Stimulated activated CD4-positive, alpha-beta T cell treated with anti-CD3 and anti-CD28 coated beads, TNF-alpha, amount 100 ng/mL, for 4 hours (primary cell): ENCODE measurements at regions not wholly inside any gene's neighbourhood (a gene's known extent, or its start where the extent isn't known, plus 50 kb on each side); places are given as distances from the start of the nearest gene placed in this dataset.

ENCODE experiments used
- DNase-seq, 3 experiments: peaks; one replicate each; pipeline ENCODE4 v3.0.0-alpha.2; 2020; ENCODE audit warnings: low read depth in 3 of 3

DNA sequence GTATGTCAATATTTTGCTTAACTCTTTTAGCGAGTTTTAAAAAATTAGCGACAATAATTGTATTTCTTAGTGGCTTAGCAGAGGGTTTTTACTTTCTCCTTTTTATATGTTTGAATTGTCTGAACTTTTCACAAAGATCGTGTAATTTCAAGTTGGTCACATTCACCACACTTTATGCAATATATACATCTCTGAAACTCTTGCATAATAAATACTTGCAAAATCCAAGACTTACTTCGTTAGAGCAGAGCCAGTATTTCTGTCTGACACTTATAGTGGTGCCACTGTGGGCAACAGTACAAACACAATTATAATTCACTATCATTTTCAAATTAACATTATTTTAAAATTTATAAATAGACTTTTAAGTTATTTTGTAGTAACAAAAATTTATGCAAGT lies 62.0 kb downstream of the SUCNR1 start:
- no peak for DNase-seq

DNA sequence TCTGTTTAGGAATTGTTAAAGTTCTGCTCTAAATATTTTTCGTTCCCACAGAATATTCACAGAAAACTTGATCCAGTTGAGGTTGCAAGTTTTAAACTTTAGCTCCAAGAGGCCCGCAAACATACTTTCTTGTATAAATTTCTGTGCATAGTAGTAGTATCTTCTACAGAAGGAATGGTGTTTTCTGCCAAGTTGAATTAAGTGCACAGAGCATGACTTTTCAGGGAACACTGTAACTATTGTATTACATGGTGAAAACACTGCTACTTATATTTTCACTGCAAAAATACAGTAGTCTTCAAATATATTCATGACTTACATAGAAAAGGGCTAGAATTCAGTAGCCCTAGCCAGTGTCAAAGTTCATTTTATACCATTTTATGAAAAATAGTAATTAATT lies 67.0 kb downstream of the SUCNR1 start:
- no peak for DNase-seq

DNA sequence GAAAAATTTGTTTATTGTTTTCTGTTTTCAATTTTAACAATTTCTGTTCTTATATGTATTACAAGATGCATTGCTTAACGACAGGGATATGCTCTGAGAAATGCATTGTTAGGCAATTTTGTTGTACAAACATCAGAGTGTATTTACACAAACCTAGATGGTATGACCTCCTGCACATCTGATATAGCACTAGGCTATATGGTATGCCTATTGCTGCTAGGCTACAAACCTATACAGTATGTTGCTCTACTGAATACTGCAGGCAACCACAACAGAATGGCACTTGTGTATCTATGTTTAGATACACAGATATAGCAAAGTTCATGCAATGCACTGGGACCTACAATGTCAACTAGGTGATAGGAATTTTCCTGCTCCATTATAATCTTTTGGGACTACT lies 70.1 kb downstream of the SUCNR1 start:
- DNase-seq: no peak

DNA sequence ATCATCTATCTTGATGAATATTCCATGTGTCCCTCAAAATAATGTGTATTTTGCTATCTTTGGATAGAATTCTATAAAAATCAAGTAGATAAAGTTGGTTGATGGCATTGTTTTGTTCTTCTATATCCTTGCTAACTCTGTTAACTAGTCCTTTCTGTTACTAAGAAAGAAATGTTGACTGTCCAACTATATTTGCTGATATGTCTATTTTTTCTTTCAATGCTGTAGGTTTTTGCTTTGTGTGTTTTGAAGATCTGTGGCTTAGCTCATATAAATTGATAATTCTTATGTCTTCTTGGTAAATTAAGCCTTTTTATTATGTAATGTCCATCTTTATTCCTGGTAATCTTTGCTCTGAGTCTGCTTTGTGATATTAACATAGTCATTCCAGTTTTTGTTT lies 70.9 kb downstream of the SUCNR1 start:
- DNase-seq: no peak

DNA sequence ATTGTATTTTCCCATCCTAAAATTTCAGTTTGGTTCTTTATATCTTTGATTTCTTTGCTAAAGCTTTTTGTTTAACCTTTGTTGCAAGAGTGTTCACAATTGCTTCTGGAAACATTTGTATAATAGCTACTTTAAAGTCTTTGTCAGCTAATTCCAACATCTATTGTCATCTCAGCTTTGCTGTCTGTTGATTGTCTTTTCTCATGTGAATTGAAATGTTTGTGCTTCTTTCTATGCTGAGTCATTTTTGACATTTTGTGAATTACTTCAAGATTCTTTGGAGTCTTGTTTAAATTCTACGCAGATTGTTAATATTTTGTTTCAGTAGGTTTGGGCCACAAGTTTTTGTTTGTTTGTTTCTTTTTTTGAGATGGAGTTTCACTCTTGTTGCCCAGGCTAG lies 73.2 kb downstream of the SUCNR1 start:
- no peak for DNase-seq

DNA sequence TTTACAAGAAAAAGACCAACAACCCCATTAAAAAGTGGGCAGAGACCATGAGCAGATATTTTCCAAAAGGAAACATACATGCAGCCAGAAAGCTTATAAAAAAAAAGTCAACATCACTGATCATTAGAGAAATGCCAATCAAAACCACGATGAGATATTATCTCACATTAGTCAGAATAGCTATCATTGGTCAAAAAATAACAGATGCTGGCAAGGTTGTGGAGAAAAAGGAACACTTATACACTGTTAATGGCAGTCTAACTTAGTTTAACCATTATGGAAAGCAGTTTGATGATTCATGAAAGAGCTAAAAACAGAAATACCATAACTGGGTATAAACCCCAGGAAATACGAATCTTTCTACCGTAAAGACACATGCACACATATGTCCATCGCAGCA lies 76.3 kb downstream of the SUCNR1 start:
- DNase-seq: no peak

DNA sequence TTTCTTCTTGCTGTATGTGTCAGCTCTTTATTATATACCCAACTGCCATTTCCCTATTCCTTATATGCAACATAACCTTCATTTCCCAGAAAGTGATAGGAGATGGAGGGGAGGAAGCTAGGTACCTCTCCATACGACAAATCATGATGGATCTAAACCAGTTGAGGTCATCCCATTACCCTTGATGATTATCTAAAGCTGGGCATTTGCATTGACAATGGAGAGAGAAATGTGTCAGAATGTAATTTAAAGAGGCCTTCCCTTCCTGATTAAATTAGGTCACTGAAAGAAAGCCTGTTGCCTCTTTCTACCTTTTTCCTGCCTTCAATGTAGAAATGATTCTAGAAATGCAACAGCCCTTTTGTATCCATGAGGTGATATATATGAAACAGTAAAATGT lies 81.9 kb downstream of the SUCNR1 start:
- no peak for DNase-seq

DNA sequence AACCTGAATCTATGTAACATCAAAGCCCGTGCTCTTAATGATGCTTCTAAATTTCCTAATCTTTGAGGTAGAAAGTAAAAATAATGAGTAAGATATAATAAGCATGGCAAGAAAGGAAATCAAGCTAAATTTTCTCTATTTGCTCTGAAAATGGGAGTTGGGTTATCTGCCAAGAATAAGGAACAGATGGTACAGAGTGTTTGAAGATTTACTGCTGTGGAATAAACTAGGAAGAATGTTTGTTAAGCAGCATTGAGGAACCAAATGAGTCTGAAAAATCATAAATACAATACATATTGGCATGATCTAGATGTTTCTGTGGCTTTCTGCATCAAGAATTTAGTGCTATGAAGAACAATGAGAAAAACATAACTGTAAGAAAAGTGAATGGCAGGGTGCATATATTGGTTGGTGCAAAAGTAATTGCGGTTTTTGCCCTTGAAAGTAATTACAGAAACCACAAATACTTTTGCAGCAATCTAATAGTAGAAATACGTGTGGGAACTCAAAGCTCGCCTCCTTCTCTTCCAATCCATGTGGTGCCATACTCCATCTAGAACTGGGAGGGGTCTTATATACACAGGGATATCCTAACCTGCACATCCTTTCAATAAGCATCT lies 87.6 kb downstream of the SUCNR1 start:
- DNase-seq: no peak

DNA sequence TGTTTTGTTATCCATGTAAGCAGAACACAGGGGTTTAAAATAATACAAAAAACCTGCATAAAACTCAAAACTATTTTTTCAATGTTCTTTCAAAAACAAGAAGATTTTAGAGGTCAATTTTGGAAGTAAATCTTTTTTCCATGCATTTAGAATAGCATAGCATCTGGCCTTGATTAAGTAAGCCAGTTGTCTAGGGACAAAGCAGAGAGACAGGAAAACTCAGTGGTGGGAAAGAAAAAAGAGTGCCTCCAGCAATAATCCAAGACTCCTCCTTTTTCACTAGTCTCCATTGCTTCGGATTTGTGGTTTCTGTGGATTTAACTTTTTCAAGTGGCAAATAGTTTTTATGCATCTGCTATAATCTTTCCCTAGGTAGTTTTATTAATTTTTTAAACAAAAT lies 88.9 kb downstream of the SUCNR1 start:
- DNase-seq: no peak

DNA sequence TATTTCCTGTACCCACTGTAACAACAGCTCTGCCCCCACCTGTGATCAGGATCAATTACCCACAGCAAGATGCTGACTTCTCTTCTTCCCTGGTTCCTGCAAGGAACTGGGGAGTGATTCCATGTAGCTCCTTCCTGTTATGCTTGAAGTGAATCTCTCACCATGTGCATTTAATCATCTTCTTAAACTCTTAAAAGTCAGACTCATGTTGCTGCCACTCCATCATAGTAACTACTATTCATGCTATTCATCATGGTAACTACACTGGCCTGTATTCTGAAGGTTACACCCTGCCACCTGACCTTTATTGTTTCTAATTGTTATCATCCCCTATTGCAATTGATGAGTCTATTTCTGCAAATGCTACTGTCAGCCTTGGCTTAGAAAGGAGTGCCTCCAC lies 89.5 kb downstream of the SUCNR1 start:
- DNase-seq: no peak

DNA sequence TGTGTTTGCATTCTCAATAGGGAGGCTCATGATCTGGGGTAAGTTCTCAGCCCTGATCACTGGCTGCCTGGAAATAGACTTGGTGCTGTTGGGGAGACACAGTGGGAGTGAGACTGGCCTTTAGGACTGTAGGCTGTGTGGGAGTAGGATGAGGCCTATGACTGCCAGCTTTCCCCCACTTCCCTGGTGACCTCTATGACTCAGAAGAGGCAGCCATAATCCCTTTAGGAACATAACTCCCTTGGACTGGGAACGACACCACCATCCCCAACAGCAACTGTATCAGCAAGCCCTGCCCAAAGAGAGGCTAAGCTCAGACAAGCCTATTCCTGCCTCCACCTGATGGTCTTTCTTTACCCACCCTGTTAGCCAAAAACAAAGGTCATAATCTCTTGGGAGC lies 91.3 kb downstream of the SUCNR1 start:
- no peak for DNase-seq

DNA sequence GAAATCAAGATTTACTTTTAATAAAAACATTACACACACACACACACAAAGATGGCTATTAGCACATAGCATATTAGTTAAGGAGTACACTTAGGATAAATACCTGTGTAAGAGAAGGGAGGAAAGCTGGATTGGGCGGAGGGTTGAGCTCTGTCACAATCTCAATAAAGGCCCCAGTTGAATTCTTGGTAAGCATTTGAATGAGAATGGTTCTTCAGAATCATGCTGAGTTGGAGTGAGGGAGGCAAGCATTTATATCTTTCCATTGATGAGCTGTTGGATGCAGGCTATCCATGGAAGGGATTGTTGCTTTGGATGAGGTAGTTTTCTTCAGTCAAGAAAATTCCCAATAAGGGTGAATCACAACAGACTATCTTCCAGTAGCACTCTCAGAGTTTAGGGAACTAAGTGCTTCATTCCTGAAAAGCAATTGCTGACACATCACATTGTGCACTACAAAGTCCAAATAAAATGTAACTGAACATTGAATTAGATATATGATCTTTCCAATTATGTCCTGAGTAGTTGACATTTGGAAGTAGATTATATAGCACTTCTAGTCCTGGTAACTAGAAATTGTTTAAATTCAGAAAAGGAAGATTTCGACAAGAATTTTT lies 95.7 kb downstream of the SUCNR1 start:
- no peak for DNase-seq

DNA sequence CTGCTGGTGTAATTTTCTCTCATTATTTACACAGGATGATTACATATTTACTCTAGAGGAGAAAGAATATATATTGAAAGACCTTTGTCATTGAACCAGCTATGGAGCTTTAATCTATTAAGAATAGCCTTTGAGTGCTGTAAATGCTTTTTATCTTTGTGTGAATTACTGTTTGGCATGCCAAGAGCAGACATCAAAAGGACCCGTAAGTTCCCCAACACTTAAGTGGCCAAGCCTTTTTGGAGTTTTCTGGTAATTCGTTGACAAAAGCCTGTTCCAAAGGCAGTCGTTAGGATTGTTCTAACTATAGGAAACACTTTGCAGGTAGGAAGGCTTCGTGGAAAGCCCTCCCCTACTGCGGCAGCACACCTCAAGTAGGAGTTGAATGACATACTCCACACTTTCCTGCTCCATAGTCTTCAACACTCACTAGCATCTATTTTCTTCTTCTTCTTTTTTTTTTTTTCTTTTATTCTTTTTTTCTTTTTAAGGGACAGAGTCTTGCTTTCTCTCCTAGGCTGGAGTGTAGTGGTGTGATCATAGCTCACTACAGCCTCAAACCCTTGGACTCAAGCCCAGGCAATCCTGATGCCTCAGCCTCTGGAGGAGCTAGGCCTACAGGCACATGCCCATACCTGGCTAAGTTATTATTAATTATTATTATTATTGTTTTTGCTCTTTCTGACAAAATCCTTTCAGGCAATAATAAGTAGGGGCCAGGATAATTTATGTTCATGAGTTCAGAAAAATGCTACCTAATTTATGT lies 98.6 kb downstream of the SUCNR1 start:
- DNase-seq: no peak

DNA sequence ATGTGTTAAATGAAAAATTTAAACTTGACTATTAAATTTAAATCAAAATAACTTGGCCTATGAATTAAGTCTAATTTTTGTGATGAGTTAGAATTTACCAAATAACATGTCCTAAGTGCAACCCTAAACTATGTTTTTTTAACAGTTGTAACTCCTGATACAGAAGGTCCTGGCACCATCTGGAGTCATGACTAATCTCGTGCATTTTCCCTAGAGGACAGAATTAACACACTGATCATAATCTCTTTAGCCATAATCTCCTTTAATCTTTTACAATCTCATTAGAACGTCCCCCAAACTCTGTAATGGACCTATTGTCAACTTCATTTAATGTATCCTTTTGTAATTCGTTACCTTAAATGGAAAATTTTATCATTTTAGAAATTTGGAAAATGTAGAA lies 100.6 kb downstream of the SUCNR1 start:
- no peak for DNase-seq

DNA sequence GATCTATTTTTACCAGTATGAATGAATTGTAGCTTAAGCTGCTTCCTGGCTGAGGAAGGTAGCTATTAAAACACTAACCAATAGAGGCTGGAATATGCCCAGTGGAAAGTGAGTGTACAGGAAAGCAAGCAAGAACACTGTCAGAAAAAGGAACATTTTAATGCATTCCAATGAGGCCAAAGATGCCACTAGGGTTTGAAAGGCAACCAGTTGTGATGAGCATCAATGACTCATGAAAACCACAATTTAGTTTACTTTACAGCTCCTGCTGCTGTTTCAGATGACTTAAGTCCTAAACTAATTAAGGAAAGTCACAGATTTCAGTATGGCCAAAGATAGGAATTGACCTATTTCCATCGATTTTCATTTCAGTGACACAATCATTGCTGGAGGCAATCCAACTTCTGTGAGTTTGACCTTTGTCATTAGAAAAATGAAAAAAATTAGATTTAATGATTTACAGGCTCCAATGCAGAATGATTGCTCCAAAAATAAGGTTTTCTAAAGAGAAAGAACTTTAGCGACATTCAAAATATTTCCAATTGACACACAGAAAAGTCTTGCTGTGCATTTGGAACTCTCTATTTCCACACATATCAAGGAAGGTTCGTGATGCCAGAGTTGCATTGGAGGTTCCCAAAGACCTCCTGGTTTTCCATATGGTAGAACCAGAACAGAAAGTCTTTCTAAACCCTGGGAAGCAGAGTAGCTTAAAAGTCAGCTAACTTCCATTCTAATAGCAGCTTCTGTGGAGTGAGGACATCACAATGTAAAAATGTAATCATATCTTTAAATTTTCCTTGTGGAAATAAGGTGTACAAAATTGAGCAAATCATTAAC lies 103.0 kb downstream of the SUCNR1 start:
- DNase-seq: no peak

DNA sequence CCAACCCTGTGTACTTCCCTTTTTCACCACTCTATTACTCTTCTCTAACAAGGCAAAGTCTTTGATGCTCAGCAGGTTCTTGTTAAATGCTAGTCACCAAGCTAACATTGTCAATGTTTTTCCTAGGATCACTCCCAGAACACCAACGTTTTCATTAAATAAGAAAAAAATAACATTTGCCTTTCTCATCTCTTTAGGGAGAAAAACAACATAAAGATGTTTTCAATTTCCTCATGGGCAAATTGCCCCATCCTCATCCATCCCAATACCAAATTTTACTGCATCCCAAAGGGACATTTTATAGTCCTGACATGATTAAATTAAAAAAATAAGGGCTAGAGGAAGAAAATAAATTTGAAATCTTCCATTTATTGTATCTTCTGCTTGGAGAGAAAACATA lies 106.5 kb downstream of the SUCNR1 start:
- DNase-seq: no peak

DNA sequence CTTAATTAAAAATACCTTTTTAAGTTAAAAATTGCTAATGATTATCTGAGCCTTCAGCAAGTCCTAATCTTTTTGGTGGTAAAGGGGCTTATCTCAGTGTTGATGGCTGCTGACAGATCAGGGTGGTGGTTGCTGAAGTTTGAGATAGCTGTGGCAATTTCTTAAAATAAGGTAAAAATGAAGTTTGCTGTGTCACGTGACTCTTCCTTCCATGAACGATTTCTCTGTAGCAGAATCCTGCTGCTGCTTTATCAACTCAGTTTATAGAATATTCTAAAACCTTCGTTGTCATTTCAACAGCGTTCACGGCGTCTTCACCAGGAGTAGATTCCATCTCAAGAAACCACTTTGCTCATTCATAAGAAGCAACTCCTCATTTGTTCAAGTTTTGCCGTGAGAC lies 110.1 kb downstream of the SUCNR1 start:
- no peak for DNase-seq

DNA sequence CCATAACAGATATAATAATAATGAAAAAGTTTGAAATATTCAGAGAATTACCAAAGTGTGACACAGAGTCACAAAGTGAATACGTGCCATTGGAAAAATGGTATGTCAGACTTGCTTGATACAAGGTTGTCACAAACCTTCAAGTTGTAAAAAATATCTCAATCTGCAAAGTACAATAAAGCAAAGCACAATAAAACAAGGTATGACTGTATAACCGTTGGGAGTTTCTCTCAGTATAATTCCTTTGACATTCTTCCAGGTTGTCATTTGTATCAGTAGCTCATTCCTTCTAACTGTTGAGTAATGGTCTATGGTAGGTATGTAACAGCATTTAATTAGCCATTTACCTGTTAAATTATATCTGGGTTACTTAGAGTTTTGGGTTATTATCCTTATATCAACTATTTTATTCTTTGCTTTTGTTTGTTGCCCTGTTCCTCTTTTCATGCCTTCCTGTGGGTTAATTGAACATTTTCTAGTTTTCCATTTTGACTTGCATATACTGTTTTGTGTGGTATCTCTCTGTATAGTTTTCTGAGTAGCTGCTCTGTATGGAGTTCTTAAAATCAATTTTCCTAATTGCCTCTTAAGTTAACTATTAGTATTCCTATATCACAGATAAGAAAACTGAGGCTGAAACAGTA lies 112.5 kb downstream of the SUCNR1 start:
- DNase-seq: no peak

DNA sequence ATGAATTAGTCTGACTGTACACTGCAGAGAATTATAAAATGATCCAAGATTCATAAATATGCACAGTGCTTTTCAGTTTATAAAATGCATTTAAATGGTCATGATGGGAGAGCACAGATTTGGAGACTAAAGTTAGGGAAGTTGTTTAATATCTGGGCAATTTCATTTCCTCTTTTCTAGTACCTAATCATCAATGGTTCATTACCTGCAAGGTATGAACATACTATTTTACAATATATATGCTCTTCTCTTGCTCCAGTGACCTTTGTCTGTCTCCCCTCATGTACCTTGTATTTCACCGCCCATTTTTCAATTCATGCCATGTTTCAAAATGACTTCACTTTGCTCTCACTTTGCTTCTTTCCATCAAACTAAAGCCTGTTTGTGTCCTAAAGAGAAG lies 114.5 kb downstream of the SUCNR1 start:
- no peak for DNase-seq

DNA sequence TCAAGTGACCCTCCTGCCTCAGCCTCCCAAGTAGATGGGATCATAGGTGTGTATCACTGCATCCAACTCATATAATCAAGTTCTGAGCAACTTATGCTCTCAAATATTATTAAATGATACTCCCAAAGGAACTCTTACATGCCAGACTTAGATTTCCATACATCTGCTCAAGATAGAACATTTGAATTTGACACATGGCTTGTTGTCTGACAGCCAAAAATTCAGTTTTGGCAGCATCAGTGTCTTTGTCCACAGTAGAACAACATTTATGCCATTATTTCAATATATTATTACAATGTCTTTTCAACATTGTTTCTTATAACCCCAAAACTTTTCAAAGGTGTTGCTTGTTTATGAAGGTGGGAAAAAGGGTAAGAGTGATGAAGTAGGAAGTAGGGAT lies 116.2 kb downstream of the SUCNR1 start:
- DNase-seq: no peak

DNA sequence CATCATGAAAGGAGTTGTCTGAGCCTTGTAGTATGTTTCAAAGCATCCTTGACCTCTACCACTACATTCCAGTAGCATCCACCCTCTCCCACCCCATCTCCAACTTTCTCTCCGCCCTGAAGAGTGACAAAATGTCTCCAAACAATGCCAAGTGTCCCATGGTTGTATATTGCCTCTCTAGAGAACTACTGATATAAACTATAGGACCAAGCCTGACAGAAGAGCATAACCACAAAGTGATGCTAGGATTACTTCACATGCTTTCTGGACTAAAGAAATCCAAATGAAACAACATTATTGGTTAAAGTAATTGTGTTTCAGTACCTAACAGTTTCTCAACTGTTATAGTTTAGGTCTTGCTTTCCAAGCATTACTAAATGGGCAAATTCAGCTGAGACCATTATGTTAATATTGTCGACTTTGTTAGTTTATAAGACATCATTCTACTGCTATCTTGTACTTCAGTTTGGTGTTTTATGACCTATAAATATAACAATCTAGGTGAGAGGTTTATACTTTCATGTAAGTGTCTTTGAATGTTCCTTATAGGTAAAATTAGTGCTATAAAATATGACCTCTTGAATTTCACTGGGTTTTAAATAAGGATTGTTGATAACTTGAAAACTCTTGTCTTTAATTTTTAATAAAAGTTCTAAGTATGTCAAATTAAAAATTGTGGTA lies 117.4 kb downstream of the SUCNR1 start:
- no peak for DNase-seq
